ENCODE measurements at regions not wholly inside any gene's neighbourhood (a gene's known extent, or its start where the extent isn't known, plus 50 kb on each side); places are given as distances from the start of the nearest gene placed in this dataset.
"Not testable (repeated sequence)": the region's sequence is repeated elsewhere in the genome, so short reads cannot be mapped to it uniquely, and the experiment has no call there.

- no peak overlapping the region for H3K27ac ChIP-seq (ENCODE audit: low read length)
- no peak for DNase-seq
- TF ChIP-seq EZH2 (optimal IDR thresholded peaks at IDR 0.05; ENCODE audit: low read depth, low read length), result no peak
- TF ChIP-seq EZH2phosphoT487 (IDR thresholded peaks at IDR 0.05; ENCODE audit: low read length), result no peak
- TF ChIP-seq, protein P1, sequence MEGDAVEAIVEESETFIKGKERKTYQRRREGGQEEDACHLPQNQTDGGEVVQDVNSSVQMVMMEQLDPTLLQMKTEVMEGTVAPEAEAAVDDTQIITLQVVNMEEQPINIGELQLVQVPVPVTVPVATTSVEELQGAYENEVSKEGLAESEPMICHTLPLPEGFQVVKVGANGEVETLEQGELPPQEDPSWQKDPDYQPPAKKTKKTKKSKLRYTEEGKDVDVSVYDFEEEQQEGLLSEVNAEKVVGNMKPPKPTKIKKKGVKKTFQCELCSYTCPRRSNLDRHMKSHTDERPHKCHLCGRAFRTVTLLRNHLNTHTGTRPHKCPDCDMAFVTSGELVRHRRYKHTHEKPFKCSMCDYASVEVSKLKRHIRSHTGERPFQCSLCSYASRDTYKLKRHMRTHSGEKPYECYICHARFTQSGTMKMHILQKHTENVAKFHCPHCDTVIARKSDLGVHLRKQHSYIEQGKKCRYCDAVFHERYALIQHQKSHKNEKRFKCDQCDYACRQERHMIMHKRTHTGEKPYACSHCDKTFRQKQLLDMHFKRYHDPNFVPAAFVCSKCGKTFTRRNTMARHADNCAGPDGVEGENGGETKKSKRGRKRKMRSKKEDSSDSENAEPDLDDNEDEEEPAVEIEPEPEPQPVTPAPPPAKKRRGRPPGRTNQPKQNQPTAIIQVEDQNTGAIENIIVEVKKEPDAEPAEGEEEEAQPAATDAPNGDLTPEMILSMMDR (IDR thresholded peaks at IDR 0.05; ENCODE audit: low read length), result no peak
- no peak overlapping the region for H3K4me3 ChIP-seq (ENCODE audit: low read length)
- H3K4me2 ChIP-seq (ENCODE audit: low read depth, low read length), result no peak overlapping the region
- H3K9me2 ChIP-seq (replicated peaks; ENCODE audit: insufficient read depth, low read length), result no peaks in the 10 kb centered on the region
- no peaks in the 10 kb centered on the region for H3K4me1 ChIP-seq (ENCODE audit: low read length)
- H2AFZ ChIP-seq (ENCODE audit: low read length), result no peak overlapping the region
- no peaks in the 10 kb centered on the region for H3F3A ChIP-seq (ENCODE audit: insufficient read depth, low read length)
- no peaks in the 10 kb centered on the region for H3K27me3 ChIP-seq (replicated peaks; ENCODE audit: insufficient read depth, low read length)
- H3K79me2 ChIP-seq (ENCODE audit: low read length), result no peaks in the 10 kb centered on the region
- no peaks in the 10 kb centered on the region for H3K36me3 ChIP-seq (replicated peaks; ENCODE audit: insufficient read depth, low read length)
- no peaks in the 10 kb centered on the region for H3K9me3 ChIP-seq (replicated peaks; ENCODE audit: insufficient read depth, low read length)
- no peak overlapping the region for H3K9ac ChIP-seq (ENCODE audit: low read length)
- no peaks in the 10 kb centered on the region for H4K20me1 ChIP-seq (ENCODE audit: insufficient read depth, low read length)
Measured at GRCh38 chr13:26486550-26486949, 70.9 kb upstream of the WASF3 start.

GRCh38 chr13:26487781-26488180, 69.7 kb upstream of the WASF3 start:
- no peaks in the 10 kb centered on the region for H3K4me1 ChIP-seq (ENCODE audit: low read length)
- H3F3A ChIP-seq (ENCODE audit: insufficient read depth, low read length), result no peaks in the 10 kb centered on the region
- no peak overlapping the region for H3K4me3 ChIP-seq (ENCODE audit: low read length)
- no peaks in the 10 kb centered on the region for H3K79me2 ChIP-seq (ENCODE audit: low read length)
- no peak overlapping the region for H3K27ac ChIP-seq (ENCODE audit: low read length)
- no peak overlapping the region for H3K4me2 ChIP-seq (ENCODE audit: low read depth, low read length)
- no peak overlapping the region for H2AFZ ChIP-seq (ENCODE audit: low read length)
- no peak for DNase-seq
- TF ChIP-seq EZH2 (optimal IDR thresholded peaks at IDR 0.05; ENCODE audit: low read depth, low read length) (no peak), EZH2phosphoT487 (IDR thresholded peaks at IDR 0.05; ENCODE audit: low read length) (no peak)
- TF ChIP-seq, protein P1 (IDR thresholded peaks at IDR 0.05; ENCODE audit: low read length), result no peak
- no peaks in the 10 kb centered on the region for H3K36me3 ChIP-seq (replicated peaks; ENCODE audit: insufficient read depth, low read length)
- no peaks in the 10 kb centered on the region for H3K9me2 ChIP-seq (replicated peaks; ENCODE audit: insufficient read depth, low read length)
- H3K9me3 ChIP-seq (replicated peaks; ENCODE audit: insufficient read depth, low read length), result no peaks in the 10 kb centered on the region
- H3K9ac ChIP-seq (ENCODE audit: low read length), result no peak overlapping the region
- H3K27me3 ChIP-seq (replicated peaks; ENCODE audit: insufficient read depth, low read length), result no peaks in the 10 kb centered on the region
- no peaks in the 10 kb centered on the region for H4K20me1 ChIP-seq (ENCODE audit: insufficient read depth, low read length)

GRCh38 chr13:26488236-26489003, 69.1 kb upstream of the WASF3 start:
- H3K27ac ChIP-seq (ENCODE audit: low read length), result no peak overlapping the region
- no peaks in the 10 kb centered on the region for H3K4me1 ChIP-seq (ENCODE audit: low read length)
- no peaks in the 10 kb centered on the region for H3K79me2 ChIP-seq (ENCODE audit: low read length)
- no peak for DNase-seq
- H3K4me2 ChIP-seq (ENCODE audit: low read depth, low read length), result no peak overlapping the region
- H3K27me3 ChIP-seq (replicated peaks; ENCODE audit: insufficient read depth, low read length), result no peaks in the 10 kb centered on the region
- H3K36me3 ChIP-seq (replicated peaks; ENCODE audit: insufficient read depth, low read length), result no peaks in the 10 kb centered on the region
- H2AFZ ChIP-seq (ENCODE audit: low read length), result no peak overlapping the region
- H3K9me2 ChIP-seq (replicated peaks; ENCODE audit: insufficient read depth, low read length), result no peaks in the 10 kb centered on the region
- no peaks in the 10 kb centered on the region for H3K9me3 ChIP-seq (replicated peaks; ENCODE audit: insufficient read depth, low read length)
- no peak overlapping the region for H3K9ac ChIP-seq (ENCODE audit: low read length)
- no peak overlapping the region for H3K4me3 ChIP-seq (ENCODE audit: low read length)
- no peaks in the 10 kb centered on the region for H3F3A ChIP-seq (ENCODE audit: insufficient read depth, low read length)
- H4K20me1 ChIP-seq (ENCODE audit: insufficient read depth, low read length), result no peaks in the 10 kb centered on the region
- TF ChIP-seq, protein P1 (IDR thresholded peaks at IDR 0.05; ENCODE audit: low read length), result no peak
- no peak for TF ChIP-seq EZH2phosphoT487 (IDR thresholded peaks at IDR 0.05; ENCODE audit: low read length)
- no peak for TF ChIP-seq EZH2 (optimal IDR thresholded peaks at IDR 0.05; ENCODE audit: low read depth, low read length)

- H3K4me1 ChIP-seq (ENCODE audit: low read length); H3K27ac ChIP-seq (ENCODE audit: low read length); H3F3A ChIP-seq (ENCODE audit: insufficient read depth, low read length); H2AFZ ChIP-seq (ENCODE audit: low read length); H3K9me2 ChIP-seq (replicated peaks; ENCODE audit: insufficient read depth, low read length); H3K9ac ChIP-seq (ENCODE audit: low read length); H3K79me2 ChIP-seq (ENCODE audit: low read length); H3K27me3 ChIP-seq (replicated peaks; ENCODE audit: insufficient read depth, low read length); H4K20me1 ChIP-seq (ENCODE audit: insufficient read depth, low read length); H3K36me3 ChIP-seq (replicated peaks; ENCODE audit: insufficient read depth, low read length); DNase-seq; H3K4me3 ChIP-seq (ENCODE audit: low read length); H3K4me2 ChIP-seq (ENCODE audit: low read depth, low read length); H3K9me3 ChIP-seq (replicated peaks; ENCODE audit: insufficient read depth, low read length): not testable (repeated sequence)
Measured at GRCh38 chr13:26492301-26492700, 65.2 kb upstream of the WASF3 start.

Measured in MM.1S (cell line).